ENCODE measurements at regions not wholly inside any gene's neighbourhood (a gene's known extent, or its start where the extent isn't known, plus 50 kb on each side); places are given as distances from the start of the nearest gene placed in this dataset.

- no peak for TF ChIP-seq BCLAF1 (IDR thresholded peaks at IDR 0.05)
- TF ChIP-seq, protein P1, sequence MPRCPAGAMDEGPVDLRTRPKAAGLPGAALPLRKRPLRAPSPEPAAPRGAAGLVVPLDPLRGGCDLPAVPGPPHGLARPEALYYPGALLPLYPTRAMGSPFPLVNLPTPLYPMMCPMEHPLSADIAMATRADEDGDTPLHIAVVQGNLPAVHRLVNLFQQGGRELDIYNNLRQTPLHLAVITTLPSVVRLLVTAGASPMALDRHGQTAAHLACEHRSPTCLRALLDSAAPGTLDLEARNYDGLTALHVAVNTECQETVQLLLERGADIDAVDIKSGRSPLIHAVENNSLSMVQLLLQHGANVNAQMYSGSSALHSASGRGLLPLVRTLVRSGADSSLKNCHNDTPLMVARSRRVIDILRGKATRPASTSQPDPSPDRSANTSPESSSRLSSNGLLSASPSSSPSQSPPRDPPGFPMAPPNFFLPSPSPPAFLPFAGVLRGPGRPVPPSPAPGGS (IDR thresholded peaks at IDR 0.05; ENCODE audit: borderline replicate concordance, insufficient read depth, low read depth, low read length, poor library complexity, severe bottlenecking) = no peak
- TF ChIP-seq NFYA (IDR thresholded peaks at IDR 0.05; ENCODE audit: borderline replicate concordance, low read depth, low read length) = no peak
- TF ChIP-seq JUNB (IDR thresholded peaks at IDR 0.05) = no peak
These were observed 732.8 kb upstream of the IGFBP3 start (continued) for GRCh38 chr7:46653848-46654247.

- no peaks in the 10 kb centered on the region for H3K36me3 ChIP-seq (ENCODE audit: control insufficient read depth in 2 of 2, insufficient read depth in 2 of 2, low read length in 1 of 2)
- intact Hi-C loops (cut with micrococcal nuclease; ENCODE audit: unreplicated experiment) (no loop called here), in situ Hi-C loops (cut with MboI) (no loop called here)
- no peaks in the 10 kb centered on the region for H4K20me1 ChIP-seq (ENCODE audit: control insufficient read depth, insufficient read depth)
- H3K27ac ChIP-seq (ENCODE audit: control insufficient read depth, insufficient read depth) = no peak overlapping the region
- no peak overlapping the region for H2AFZ ChIP-seq (ENCODE audit: control insufficient read depth, low read depth, low read length)
- peak; percentile 66 for ATAC-seq
- WGBS (ENCODE audit: insufficient coverage, insufficient replicate concordance, low lambda C conversion rate, missing lambda C conversion rate) = 23% methylated on average over 4 of the region's 4 CpGs
- BruUV-seq (replicated peaks) = no TSS peak
- no peak for FAIRE-seq
- no peaks in the 10 kb centered on the region for H3K4me1 ChIP-seq (ENCODE audit: control insufficient read depth, insufficient read depth, low read length)
- H3K4me3 ChIP-seq = no peak overlapping the region
- DNase-seq (ENCODE audit: low read depth, low spot score) = no peak
- no peak overlapping the region for H3K4me2 ChIP-seq (ENCODE audit: control insufficient read depth, insufficient read depth)
- H3K9ac ChIP-seq (ENCODE audit: control insufficient read depth, insufficient read depth, low read length) = no peak overlapping the region
- H3K27me3 ChIP-seq (replicated peaks in 1 of 2; ENCODE audit: control insufficient read depth in 2 of 2, insufficient read depth in 2 of 2, low read length in 1 of 2) = no peaks in the 10 kb centered on the region
- no peaks in the 10 kb centered on the region for H3K79me2 ChIP-seq (ENCODE audit: control insufficient read depth, insufficient read depth, low read length)
- POLR2A ChIA-PET = interaction anchor here (0.8 kb wide), 1 partner anchor 361 kb away, joined by 3 read pairs; no protein-coding TSS in a partner anchor
- TF ChIP-seq, protein P2, sequence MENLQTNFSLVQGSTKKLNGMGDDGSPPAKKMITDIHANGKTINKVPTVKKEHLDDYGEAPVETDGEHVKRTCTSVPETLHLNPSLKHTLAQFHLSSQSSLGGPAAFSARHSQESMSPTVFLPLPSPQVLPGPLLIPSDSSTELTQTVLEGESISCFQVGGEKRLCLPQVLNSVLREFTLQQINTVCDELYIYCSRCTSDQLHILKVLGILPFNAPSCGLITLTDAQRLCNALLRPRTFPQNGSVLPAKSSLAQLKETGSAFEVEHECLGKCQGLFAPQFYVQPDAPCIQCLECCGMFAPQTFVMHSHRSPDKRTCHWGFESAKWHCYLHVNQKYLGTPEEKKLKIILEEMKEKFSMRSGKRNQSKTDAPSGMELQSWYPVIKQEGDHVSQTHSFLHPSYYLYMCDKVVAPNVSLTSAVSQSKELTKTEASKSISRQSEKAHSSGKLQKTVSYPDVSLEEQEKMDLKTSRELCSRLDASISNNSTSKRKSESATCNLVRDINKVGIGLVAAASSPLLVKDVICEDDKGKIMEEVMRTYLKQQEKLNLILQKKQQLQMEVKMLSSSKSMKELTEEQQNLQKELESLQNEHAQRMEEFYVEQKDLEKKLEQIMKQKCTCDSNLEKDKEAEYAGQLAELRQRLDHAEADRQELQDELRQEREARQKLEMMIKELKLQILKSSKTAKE (IDR thresholded peaks at IDR 0.05; ENCODE audit: low read depth, poor library complexity, severe bottlenecking) = no peak
- TF ChIP-seq RBBP5 (conservative IDR thresholded peaks at IDR 0.05) (no peak), EP300 (IDR thresholded peaks at IDR 0.05; ENCODE audit: borderline replicate concordance in 1 of 2, control insufficient read depth in 1 of 2, low read depth in 2 of 2, low read length in 2 of 2) (peak in 1 of 2 experiments; percentile 19; a peak in 1 of 4 replicates), RUNX3 (IDR thresholded peaks at IDR 0.05; ENCODE audit: low read length) (peak; percentile 34; the same call in 1 of the 2 replicates), BHLHE40 (IDR thresholded peaks at IDR 0.05; ENCODE audit: borderline replicate concordance in 1 of 2, low read depth in 2 of 2, low read length in 1 of 2) (peak in 1 of 2 experiments; percentile 40; a peak in 1 of 4 replicates)
- CTCF ChIA-PET = interaction anchor here (0.7 to 4.7 kb wide), 3 partner anchors 9 to 110 kb away, joined by 4 to 19 read pairs (median 4); no protein-coding TSS in a partner anchor
- RAD21 ChIA-PET (ENCODE audit: unreplicated experiment) = interaction anchor here (0.7 to 5.6 kb wide), 9 partner anchors 9 to 294 kb away, joined by 3 to 42 read pairs (median 4); no protein-coding TSS in a partner anchor
- no peaks in the 10 kb centered on the region for H3K9me3 ChIP-seq (replicated peaks; ENCODE audit: control insufficient read depth, insufficient read depth, low read length)
- SMC1A ChIA-PET (ENCODE audit: uncharacterized antibody, unreplicated experiment) = interaction anchor here (0.8 to 3.6 kb wide), 12 partner anchors 8 to 296 kb away, joined by 3 to 23 read pairs (median 4); no protein-coding TSS in a partner anchor
These were observed 731.2 kb upstream of the IGFBP3 start for GRCh38 chr7:46652317-46652716.
